ENCODE measurements at regions not wholly inside any gene's neighbourhood (a gene's known extent, or its start where the extent isn't known, plus 50 kb on each side); places are given as distances from the start of the nearest gene placed in this dataset.

- no peak for DNase-seq (ENCODE audit: insufficient read length, low spot score, missing footprints)
- Histone ChIP-seq H4K20me1 (ENCODE audit: insufficient read depth, low read length) (no peaks in the 10 kb centered on the region), H3K4me1 (ENCODE audit: insufficient read depth, low read length) (no peaks in the 10 kb centered on the region), H3K27me3 (ENCODE audit: insufficient read depth, low read length) (no peaks in the 10 kb centered on the region), H3K4me2 (ENCODE audit: insufficient read depth, low read length) (no peak overlapping the region), H3K36me3 (ENCODE audit: insufficient read depth, low read length) (no peaks in the 10 kb centered on the region), H3K9me3 (ENCODE audit: low read depth, low read length) (no peaks in the 10 kb centered on the region), H3K27ac (ENCODE audit: low read depth, low read length) (no peak overlapping the region), H3K4me3 (ENCODE audit: insufficient read depth, low read length) (no peak overlapping the region), H3K79me2 (ENCODE audit: insufficient read depth, low read length) (no peaks in the 10 kb centered on the region), H2AFZ (ENCODE audit: low read length) (no peak overlapping the region)
- TF ChIP-seq CTCF (IDR thresholded peaks at IDR 0.05; ENCODE audit: extremely low read depth, low read depth, low read length): no peak
Measured at GRCh38 chr16:73521499-73521898, 473.6 kb upstream of the ZFHX3 start.

- Histone ChIP-seq H3K27ac (ENCODE audit: low read depth, low read length) (no peak overlapping the region), H3K36me3 (ENCODE audit: insufficient read depth, low read length) (no peaks in the 10 kb centered on the region), H3K4me1 (ENCODE audit: insufficient read depth, low read length) (no peaks in the 10 kb centered on the region), H2AFZ (ENCODE audit: low read length) (no peak overlapping the region), H3K9me3 (ENCODE audit: low read depth, low read length) (no peaks in the 10 kb centered on the region), H4K20me1 (ENCODE audit: insufficient read depth, low read length) (no peaks in the 10 kb centered on the region), H3K27me3 (ENCODE audit: insufficient read depth, low read length) (no peaks in the 10 kb centered on the region), H3K79me2 (ENCODE audit: insufficient read depth, low read length) (no peaks in the 10 kb centered on the region), H3K4me3 (ENCODE audit: insufficient read depth, low read length) (no peak overlapping the region), H3K4me2 (ENCODE audit: insufficient read depth, low read length) (no peak overlapping the region)
- no peak for DNase-seq (ENCODE audit: insufficient read length, low spot score, missing footprints)
- no peak for TF ChIP-seq CTCF (IDR thresholded peaks at IDR 0.05; ENCODE audit: extremely low read depth, low read depth, low read length)
Measured at GRCh38 chr16:73515616-73516015, 467.7 kb upstream of the ZFHX3 start.

- H3K4me3 ChIP-seq (ENCODE audit: insufficient read depth, low read length): no peak overlapping the region
- H3K4me2 ChIP-seq (ENCODE audit: insufficient read depth, low read length): no peak overlapping the region
- H3K9me3 ChIP-seq (ENCODE audit: low read depth, low read length): no peaks in the 10 kb centered on the region
- no peak for TF ChIP-seq CTCF (IDR thresholded peaks at IDR 0.05; ENCODE audit: extremely low read depth, low read depth, low read length)
- H3K27me3 ChIP-seq (ENCODE audit: insufficient read depth, low read length): no peaks in the 10 kb centered on the region
- H3K36me3 ChIP-seq (ENCODE audit: insufficient read depth, low read length): no peaks in the 10 kb centered on the region
- H2AFZ ChIP-seq (ENCODE audit: low read length): no peak overlapping the region
- H4K20me1 ChIP-seq (ENCODE audit: insufficient read depth, low read length): no peaks in the 10 kb centered on the region
- H3K4me1 ChIP-seq (ENCODE audit: insufficient read depth, low read length): no peaks in the 10 kb centered on the region
- H3K27ac ChIP-seq (ENCODE audit: low read depth, low read length): no peak overlapping the region
- peak; percentile 58 for DNase-seq (ENCODE audit: insufficient read length, low spot score, missing footprints)
- no peaks in the 10 kb centered on the region for H3K79me2 ChIP-seq (ENCODE audit: insufficient read depth, low read length)
Measured at GRCh38 chr16:73510852-73511251, 462.9 kb upstream of the ZFHX3 start.

GRCh38 chr16:73506568-73507056 lies 458.7 kb upstream of the ZFHX3 start:
- Histone ChIP-seq H3K4me2 (ENCODE audit: insufficient read depth, low read length) (no peak overlapping the region), H3K27ac (ENCODE audit: low read depth, low read length) (no peak overlapping the region), H3K9me3 (ENCODE audit: low read depth, low read length) (no peaks in the 10 kb centered on the region), H3K27me3 (ENCODE audit: insufficient read depth, low read length) (no peaks in the 10 kb centered on the region), H3K4me1 (ENCODE audit: insufficient read depth, low read length) (no peaks in the 10 kb centered on the region), H2AFZ (ENCODE audit: low read length) (no peak overlapping the region), H4K20me1 (ENCODE audit: insufficient read depth, low read length) (no peaks in the 10 kb centered on the region), H3K79me2 (ENCODE audit: insufficient read depth, low read length) (no peaks in the 10 kb centered on the region), H3K4me3 (ENCODE audit: insufficient read depth, low read length) (no peak overlapping the region), H3K36me3 (ENCODE audit: insufficient read depth, low read length) (no peaks in the 10 kb centered on the region)
- TF ChIP-seq CTCF (IDR thresholded peaks at IDR 0.05; ENCODE audit: extremely low read depth, low read depth, low read length): no peak
- no peak for DNase-seq (ENCODE audit: insufficient read length, low spot score, missing footprints)
